ENCODE measurements at regions not wholly inside any gene's neighbourhood (a gene's known extent, or its start where the extent isn't known, plus 50 kb on each side); places are given as distances from the start of the nearest gene placed in this dataset.

- 60% methylated on average over 2 of the region's 2 CpGs for WGBS
These were observed 259.5 kb upstream of the SLC10A2 start for GRCh38 chr13:103325672-103326071.

GRCh38 chr13:103324641-103325040 is 258.4 kb upstream of the SLC10A2 start:
- H3K36me3 ChIP-seq = no peaks in the 10 kb centered on the region
- no peaks in the 10 kb centered on the region for H3K27me3 ChIP-seq
- H3K4me1 ChIP-seq = no peaks in the 10 kb centered on the region
- no peak for DNase-seq (ENCODE audit: extremely low spot score)
- no peak overlapping the region for H3K4me3 ChIP-seq
- intact Hi-C loops (cut with DNase I) = no loop called here
- TF ChIP-seq CTCF (IDR thresholded peaks at IDR 0.05) (no peak), POLR2AphosphoS5 (IDR thresholded peaks at IDR 0.05) (no peak), POLR2A (IDR thresholded peaks at IDR 0.05; ENCODE audit: low read depth) (no peak), EP300 (IDR thresholded peaks at IDR 0.05) (no peak)
- H3K9me3 ChIP-seq = no peaks in the 10 kb centered on the region
- H3K27ac ChIP-seq (replicated peaks in 1 of 4) = no peak overlapping the region
- WGBS = 41% methylated on average over 2 of the region's 2 CpGs

More at GRCh38 chr13:103325672-103326071, 259.5 kb upstream of the SLC10A2 start:
- Histone ChIP-seq H3K27me3 (no peaks in the 10 kb centered on the region), H3K4me3 (no peak overlapping the region), H3K36me3 (no peaks in the 10 kb centered on the region), H3K9me3 (no peaks in the 10 kb centered on the region), H3K4me1 (no peaks in the 10 kb centered on the region), H3K27ac (replicated peaks in 1 of 4) (no peak overlapping the region)
- TF ChIP-seq POLR2AphosphoS5 (IDR thresholded peaks at IDR 0.05) = no peak
- no peak for TF ChIP-seq POLR2A (IDR thresholded peaks at IDR 0.05; ENCODE audit: low read depth)
- no peak for TF ChIP-seq CTCF (IDR thresholded peaks at IDR 0.05)
- DNase-seq (ENCODE audit: extremely low spot score) = no peak
- intact Hi-C loops (cut with DNase I) = no loop called here

GRCh38 chr13:103315711-103316110 is 249.5 kb upstream of the SLC10A2 start:
- TF ChIP-seq EP300 (IDR thresholded peaks at IDR 0.05) = no peak
- no peak for TF ChIP-seq CTCF (IDR thresholded peaks at IDR 0.05)
- no peak for TF ChIP-seq POLR2A (IDR thresholded peaks at IDR 0.05; ENCODE audit: low read depth)
- no peak for TF ChIP-seq POLR2AphosphoS5 (IDR thresholded peaks at IDR 0.05)
- WGBS = 91% methylated on average over 2 of the region's 2 CpGs
- no peak overlapping the region for H3K27ac ChIP-seq (replicated peaks in 1 of 4)
- no peak overlapping the region for H3K4me3 ChIP-seq
- H3K9me3 ChIP-seq = no peaks in the 10 kb centered on the region
- intact Hi-C loops (cut with DNase I) = no loop called here
- no peaks in the 10 kb centered on the region for H3K27me3 ChIP-seq
- DNase-seq (ENCODE audit: extremely low spot score) = no peak
- no peaks in the 10 kb centered on the region for H3K36me3 ChIP-seq
- H3K4me1 ChIP-seq = no peaks in the 10 kb centered on the region

- intact Hi-C loops (cut with DNase I) = no loop called here
- H3K9me3 ChIP-seq = no peaks in the 10 kb centered on the region
- no peaks in the 10 kb centered on the region for H3K36me3 ChIP-seq
- no peak for DNase-seq (ENCODE audit: extremely low spot score)
- TF ChIP-seq POLR2AphosphoS5 (IDR thresholded peaks at IDR 0.05) (no peak), CTCF (IDR thresholded peaks at IDR 0.05) (no peak), EP300 (IDR thresholded peaks at IDR 0.05) (no peak), POLR2A (IDR thresholded peaks at IDR 0.05; ENCODE audit: low read depth) (no peak)
- no peak overlapping the region for H3K4me3 ChIP-seq
- H3K27me3 ChIP-seq = no peaks in the 10 kb centered on the region
- H3K4me1 ChIP-seq = no peaks in the 10 kb centered on the region
- WGBS = 86% methylated on average over 2 of the region's 2 CpGs
- H3K27ac ChIP-seq (replicated peaks in 1 of 4) = no peak overlapping the region
These were observed 246.2 kb upstream of the SLC10A2 start for GRCh38 chr13:103312467-103312866.

GRCh38 chr13:103308667-103309066 is 242.4 kb upstream of the SLC10A2 start:
- H3K27ac ChIP-seq (replicated peaks in 1 of 4) = no peak overlapping the region
- TF ChIP-seq POLR2A (IDR thresholded peaks at IDR 0.05; ENCODE audit: low read depth) = no peak
- no peak for TF ChIP-seq CTCF (IDR thresholded peaks at IDR 0.05)
- no peak for TF ChIP-seq POLR2AphosphoS5 (IDR thresholded peaks at IDR 0.05)
- TF ChIP-seq EP300 (IDR thresholded peaks at IDR 0.05) = no peak
- 81% methylated on average over 4 of the region's 4 CpGs for WGBS

More at GRCh38 chr13:103308667-103309066, 242.4 kb upstream of the SLC10A2 start:
- intact Hi-C loops (cut with DNase I) = no loop called here
- Histone ChIP-seq H3K4me1 (no peaks in the 10 kb centered on the region), H3K36me3 (no peaks in the 10 kb centered on the region), H3K4me3 (no peak overlapping the region), H3K9me3 (no peaks in the 10 kb centered on the region), H3K27me3 (peaks cover 0 to 3% (median 0%) of the 10 kb centered on the region in 4 donors)
- no peak for DNase-seq (ENCODE audit: extremely low spot score)

Data from esophagus muscularis mucosa (tissue), 4 donors.